Smooth muscle cell of the brain vasculature (primary cell): ENCODE measurements at regions not wholly inside any gene's neighbourhood (a gene's known extent, or its start where the extent isn't known, plus 50 kb on each side); places are given as distances from the start of the nearest gene placed in this dataset.
"Not testable (repeated sequence)": the region's sequence is repeated elsewhere in the genome, so short reads cannot be mapped to it uniquely, and the experiment has no call there.

Experiments
- DNase-seq: peaks from one replicate; pipeline ENCODE4 v3.0.0-alpha.2; 2012; ENCODE audit warnings: low read depth, low spot score

GRCh38 chr2:22946553-22946952 lies 438.4 kb upstream of the KLHL29 start:
- DNase-seq: no peak

DNA sequence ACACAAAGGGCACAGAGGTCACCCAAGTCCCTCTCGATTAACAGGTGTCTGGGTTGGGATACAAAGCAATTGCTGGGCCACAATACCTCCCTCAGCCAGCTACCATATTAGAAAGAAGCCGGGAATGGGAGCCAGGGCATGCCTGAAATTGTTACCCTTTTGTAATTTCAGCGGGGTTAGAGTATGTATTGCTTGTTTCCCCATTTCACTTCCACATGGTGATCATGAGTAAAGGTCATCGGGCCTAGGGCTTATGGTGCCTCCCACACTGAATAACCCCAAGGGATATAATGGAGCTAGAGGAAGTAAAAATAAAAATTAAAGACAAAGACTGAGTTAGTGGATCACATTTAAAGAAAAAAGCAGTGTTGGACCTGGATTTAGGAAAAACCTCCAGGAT lies 437.2 kb upstream of the KLHL29 start:
- no peak for DNase-seq

DNA sequence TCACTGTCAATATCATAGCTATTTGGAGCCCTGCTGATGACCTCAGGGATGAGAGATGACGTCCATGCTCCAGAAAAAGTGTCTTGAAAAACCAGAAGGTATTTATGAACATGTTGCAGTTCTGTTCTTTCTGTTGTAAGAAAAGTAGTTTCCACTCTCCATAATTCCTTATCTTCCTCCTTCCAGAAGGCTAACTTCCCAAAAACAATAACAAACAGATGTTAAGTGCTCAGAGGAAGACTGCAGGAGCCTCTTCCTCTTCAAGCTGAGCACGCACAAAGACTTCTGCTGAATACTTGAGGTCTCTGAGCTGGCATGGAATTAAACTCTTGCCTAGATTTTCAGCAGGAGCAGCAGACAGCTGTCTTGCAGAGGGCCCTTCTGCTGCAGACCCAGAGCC lies 434.5 kb upstream of the KLHL29 start:
- no peak for DNase-seq

- DNase-seq: no peak
Observed at GRCh38 chr2:22952656-22953225, 432.2 kb upstream of the KLHL29 start.

- no peak for DNase-seq
Observed at GRCh38 chr2:22957446-22957845, 427.5 kb upstream of the KLHL29 start.

- no peak for DNase-seq
Observed at GRCh38 chr2:22958308-22958707, 426.7 kb upstream of the KLHL29 start.

DNA sequence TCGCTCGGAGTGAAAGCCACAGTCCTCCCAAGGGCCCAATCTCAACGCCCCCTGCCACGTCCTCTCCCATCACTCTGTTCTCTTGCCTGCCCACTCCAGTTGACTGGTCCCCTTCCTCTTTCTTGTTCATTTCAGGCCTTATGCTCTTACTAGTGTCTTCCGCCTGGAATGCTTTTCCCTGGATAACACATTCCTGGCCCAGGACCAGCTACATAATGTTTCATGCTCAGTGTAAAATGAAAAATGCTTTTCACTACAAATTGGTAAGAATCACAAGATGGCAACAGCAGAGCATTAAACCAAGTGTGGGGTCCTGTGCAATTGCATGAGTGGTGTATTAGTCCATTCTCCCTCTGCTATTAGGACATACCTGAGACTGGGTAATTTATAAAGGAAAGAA lies 417.2 kb upstream of the KLHL29 start:
- no peak for DNase-seq

DNA sequence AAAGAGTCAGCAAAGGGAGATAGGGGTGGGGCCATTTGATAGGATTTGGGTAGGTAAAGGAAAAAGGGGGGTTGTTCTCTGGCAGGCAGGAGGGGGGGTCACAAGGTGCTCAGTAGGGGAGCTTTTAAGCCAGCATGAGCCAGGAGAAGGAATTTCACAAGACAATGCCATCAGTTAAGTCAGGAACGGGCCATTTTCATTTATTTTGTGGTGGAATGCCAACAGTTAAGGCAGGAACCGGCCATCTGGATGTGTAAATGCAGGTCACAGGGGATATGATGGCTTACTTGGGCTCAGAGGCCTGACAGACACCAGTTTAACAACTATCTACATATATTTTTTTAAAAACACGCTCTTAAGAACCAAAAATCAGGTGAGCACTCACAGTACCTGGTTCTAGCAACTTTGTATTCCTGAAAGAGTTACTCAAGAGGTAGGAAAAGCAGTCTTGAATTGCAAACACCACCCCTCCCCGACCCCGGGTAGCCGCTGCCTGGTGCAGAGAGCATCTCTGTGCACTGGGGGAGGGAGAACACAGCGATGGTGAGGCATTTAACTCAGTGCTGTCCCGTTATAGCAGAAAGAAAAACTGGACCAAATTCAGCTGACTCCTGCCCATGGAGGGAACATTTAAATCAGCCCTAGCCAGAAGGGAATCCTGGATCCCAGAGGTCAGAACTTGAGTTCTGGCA lies 414.5 kb upstream of the KLHL29 start:
- DNase-seq: no peak

GRCh38 chr2:22970991-22971390 lies 414.0 kb upstream of the KLHL29 start:
- DNase-seq: no peak

GRCh38 chr2:22981785-22982184 lies 403.2 kb upstream of the KLHL29 start:
- DNase-seq: no peak

- not testable (repeated sequence) for DNase-seq
Observed at GRCh38 chr2:22984152-22984551, 400.8 kb upstream of the KLHL29 start.

GRCh38 chr2:22990246-22990645 lies 394.7 kb upstream of the KLHL29 start:
- no peak for DNase-seq

GRCh38 chr2:22991844-22992243 lies 393.1 kb upstream of the KLHL29 start:
- no peak for DNase-seq

GRCh38 chr2:22992441-22992840 lies 392.5 kb upstream of the KLHL29 start:
- DNase-seq: no peak

- DNase-seq: no peak
Observed at GRCh38 chr2:22993250-22993649, 391.7 kb upstream of the KLHL29 start.

DNA sequence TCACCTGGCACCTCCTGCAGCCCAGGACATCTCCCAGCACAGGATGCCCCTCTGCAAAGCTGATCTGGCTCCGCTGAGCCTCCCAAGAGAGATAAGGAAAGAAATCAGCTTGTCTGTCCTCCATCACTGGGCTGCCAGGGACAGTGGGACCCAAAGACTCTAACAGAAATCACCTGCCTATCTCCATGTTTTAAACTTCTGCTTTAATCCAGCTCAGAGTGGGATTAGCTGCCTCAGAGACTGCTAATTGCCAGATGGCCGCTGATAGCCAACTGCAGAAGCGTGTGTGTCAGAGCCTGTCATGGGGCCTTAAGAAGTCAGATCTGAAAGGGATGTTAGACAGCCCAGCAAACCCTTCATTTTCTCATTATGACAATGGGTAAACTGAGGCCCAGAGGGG lies 389.4 kb upstream of the KLHL29 start:
- DNase-seq: no peak

- no peak for DNase-seq
Observed at GRCh38 chr2:22996911-22997310, 388.1 kb upstream of the KLHL29 start.

- DNase-seq: no peak
Observed at GRCh38 chr2:22998359-22998758, 386.6 kb upstream of the KLHL29 start.

DNA sequence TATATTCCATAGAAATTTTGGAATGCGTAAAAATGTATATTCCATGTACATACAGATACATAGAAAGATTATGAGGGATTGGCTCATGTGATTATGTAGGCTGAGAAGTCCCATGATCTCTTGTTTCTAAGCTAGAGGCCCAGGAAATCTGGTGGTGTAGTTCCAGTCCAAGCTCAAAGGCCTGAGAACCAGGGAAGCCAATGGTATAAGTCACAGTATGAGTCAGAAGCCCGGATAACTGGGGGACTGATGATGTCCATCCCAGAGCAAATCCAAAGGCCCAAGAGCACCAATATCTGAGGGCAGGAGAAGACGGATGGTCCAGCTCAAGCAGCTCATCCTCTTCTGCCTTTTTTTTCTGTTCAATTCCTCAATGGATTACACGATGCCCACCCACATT lies 385.0 kb upstream of the KLHL29 start:
- no peak for DNase-seq

DNA sequence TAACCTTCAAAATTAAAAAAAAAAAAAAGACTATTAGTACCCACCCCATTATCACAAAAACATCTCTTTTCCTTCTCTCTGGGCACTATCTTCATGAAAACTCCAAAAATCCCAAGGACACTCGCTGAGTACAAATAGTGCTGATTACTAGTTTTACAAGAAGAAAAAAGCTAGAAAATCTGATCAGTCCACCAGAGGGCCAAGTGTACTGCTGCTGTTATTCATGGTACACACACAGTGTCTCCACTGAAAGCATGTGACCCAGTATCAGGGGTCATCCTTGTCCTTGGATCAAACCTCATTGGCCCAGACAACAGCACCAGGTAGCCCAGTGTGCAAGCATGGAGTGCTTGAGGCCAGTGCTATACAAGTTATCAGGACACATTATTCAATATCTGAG lies 382.7 kb upstream of the KLHL29 start:
- DNase-seq: no peak

GRCh38 chr2:23005469-23005868 lies 379.5 kb upstream of the KLHL29 start:
- no peak for DNase-seq

GRCh38 chr2:23007631-23008235 lies 377.2 kb upstream of the KLHL29 start:
- DNase-seq: no peak

DNA sequence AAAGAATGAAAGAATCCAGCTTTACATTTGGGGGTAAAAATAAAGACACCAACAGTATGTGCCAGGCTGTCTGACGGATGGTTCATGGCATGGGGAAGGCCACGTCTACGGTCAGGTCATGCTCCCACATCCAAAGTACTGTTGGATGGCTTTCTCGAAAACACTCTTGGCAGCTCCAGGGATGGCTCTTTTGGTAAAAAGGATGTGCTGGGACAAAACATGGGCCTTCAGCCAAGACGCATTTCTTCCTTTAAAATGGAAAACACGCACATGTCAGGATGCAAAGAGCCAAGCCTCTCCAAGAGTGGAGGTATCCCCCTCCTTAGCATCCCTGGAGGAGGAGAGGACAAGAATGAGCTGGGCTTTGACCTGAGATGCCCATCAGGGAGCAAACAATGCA lies 376.5 kb upstream of the KLHL29 start:
- no peak for DNase-seq
